MCF 10A (cell line): ENCODE measurements at regions not wholly inside any gene's neighbourhood (a gene's known extent, or its start where the extent isn't known, plus 50 kb on each side); places are given as distances from the start of the nearest gene placed in this dataset.

Experiments used
- BruUV-seq: library from RNA; stranded (reverse); fragments of 400-500 nt; replicated peaks from 2 replicates; lab custom pipeline; 2021; lab: Mats Ljungman, UMichigan
- CTCF ChIA-PET: fragments of 300-600 bp; sonication (Branson Sonifier 250); formaldehyde crosslinking; extraction: SDS; loops from one replicate; lab custom pipeline; 2021; ENCODE audit warnings: antibody characterized with exemption, inconsistent platforms; lab: Yijun Ruan, JAX
- POLR2A ChIA-PET: fragments of 300-600, 350-650 bp; sonication (Branson Sonifier 250); formaldehyde crosslinking; extraction: SDS; loops from one replicate; lab custom pipeline; 2020; ENCODE audit warnings: antibody characterized with exemption, inconsistent platforms; lab: Yijun Ruan, JAX
- DNase-seq: peaks from one replicate; pipeline ENCODE4 v3.0.0-alpha.2; 2018; ENCODE audit not compliant: unreplicated experiment
- H3K27ac Mint-ChIP-seq: one replicate; pipeline ENCODE4 v1.8.0; 2022; ENCODE audit warnings: mild to moderate bottlenecking, low read depth, mixed read lengths; ENCODE audit not compliant: unreplicated experiment
- H3K27me3 Mint-ChIP-seq: one replicate; pipeline ENCODE4 v1.8.0; 2022; ENCODE audit warnings: mixed read lengths; ENCODE audit not compliant: insufficient read depth, unreplicated experiment
- H3K36me3 Mint-ChIP-seq: one replicate; pipeline ENCODE4 v1.8.0; 2022; ENCODE audit warnings: mild to moderate bottlenecking, moderate library complexity, mixed read lengths; ENCODE audit not compliant: insufficient read depth, unreplicated experiment
- H3K4me1 Mint-ChIP-seq: one replicate; pipeline ENCODE4 v1.8.0; 2022; ENCODE audit warnings: mixed read lengths; ENCODE audit not compliant: insufficient read depth, unreplicated experiment
- H3K4me3 Mint-ChIP-seq: one replicate; pipeline ENCODE4 v1.8.0; 2022; ENCODE audit warnings: mild to moderate bottlenecking, moderate library complexity, mixed read lengths; ENCODE audit not compliant: unreplicated experiment
- H3K9me3 Mint-ChIP-seq: one replicate; pipeline ENCODE4 v1.8.0; 2022; ENCODE audit warnings: mixed read lengths; ENCODE audit not compliant: unreplicated experiment
- CTCF ChIP-seq: fragments of 200-600 bp; IDR thresholded peaks from one replicate; pipeline ENCODE4 v1.8.0; 2022; ENCODE audit warnings: antibody characterized with exemption, mild to moderate bottlenecking; ENCODE audit not compliant: unreplicated experiment
- intact Hi-C: fragments of 100-400 bp; cut with micrococcal nuclease; formaldehyde crosslinking; loops from 2 replicates; pipeline ENCODE4 v1.14.1; 2022

DNA sequence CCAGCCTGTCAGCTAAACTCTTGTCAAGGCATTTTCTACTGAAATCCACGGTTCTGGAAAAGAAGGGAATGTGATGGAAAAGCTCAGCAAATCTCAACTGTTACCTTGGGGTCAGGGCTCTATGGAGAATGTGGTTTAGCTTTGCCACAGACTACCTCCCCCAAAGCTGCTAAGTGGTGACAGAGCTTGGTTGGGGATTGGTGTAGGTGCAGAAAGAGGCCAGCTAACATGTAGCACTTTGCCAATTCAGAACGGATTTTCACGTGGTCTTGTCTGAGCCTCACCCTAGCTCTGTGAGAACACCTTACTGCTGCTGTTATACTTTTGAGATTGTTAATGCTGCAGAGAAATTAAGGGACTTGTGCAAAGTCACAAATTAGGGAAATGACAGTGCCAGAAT, 331.1 kb downstream of the RND3 start:
- H3K9me3 Mint-ChIP-seq: no peaks in the 10 kb centered on the region
- no peak overlapping the region for H3K4me3 Mint-ChIP-seq
- no peaks in the 10 kb centered on the region for H3K36me3 Mint-ChIP-seq
- ChIA-PET CTCF (interaction anchor here (0.8 kb wide), 1 partner anchor 48 kb away, joined by 4 read pairs; no protein-coding TSS in a partner anchor), POLR2A (no interaction called here)
- intact Hi-C loops: no loop called here
- BruUV-seq: no TSS peak
- DNase-seq: no peak
- H3K27ac Mint-ChIP-seq: no peak overlapping the region
- no peaks in the 10 kb centered on the region for H3K27me3 Mint-ChIP-seq
- no peak for TF ChIP-seq CTCF
- peaks cover 11% of the 10 kb centered on the region for H3K4me1 Mint-ChIP-seq

DNA sequence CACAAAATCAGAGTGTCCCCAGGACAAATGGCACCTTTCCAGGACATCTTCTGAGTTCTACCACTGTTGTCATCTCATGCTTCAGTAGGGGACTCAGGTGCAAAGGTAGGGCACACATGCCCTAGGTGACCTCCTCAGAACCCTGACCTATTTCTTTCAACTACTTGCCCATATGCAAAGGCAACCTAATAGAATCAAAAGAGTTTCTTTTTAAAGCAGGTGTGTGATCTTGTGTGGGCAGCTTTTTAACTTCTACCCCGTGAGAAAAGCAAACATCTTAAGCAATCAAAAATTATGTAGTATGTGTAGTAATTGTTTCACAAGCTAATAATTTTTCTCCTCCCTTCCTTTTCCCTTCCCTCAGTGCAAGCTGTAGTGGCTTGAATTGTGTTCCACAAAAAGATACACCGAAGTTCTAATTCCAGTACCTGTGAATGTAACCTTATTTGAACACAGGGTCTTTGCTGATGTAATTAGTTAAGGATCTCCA, 333.1 kb downstream of the RND3 start:
- H3K27ac Mint-ChIP-seq: peak overlapping the region; percentile 0
- POLR2A ChIA-PET: interaction anchor here (0.5 to 2.5 kb wide), 3 partner anchors 10 to 14 kb away, joined by 3 to 7 read pairs (median 3); no protein-coding TSS in a partner anchor

DNA sequence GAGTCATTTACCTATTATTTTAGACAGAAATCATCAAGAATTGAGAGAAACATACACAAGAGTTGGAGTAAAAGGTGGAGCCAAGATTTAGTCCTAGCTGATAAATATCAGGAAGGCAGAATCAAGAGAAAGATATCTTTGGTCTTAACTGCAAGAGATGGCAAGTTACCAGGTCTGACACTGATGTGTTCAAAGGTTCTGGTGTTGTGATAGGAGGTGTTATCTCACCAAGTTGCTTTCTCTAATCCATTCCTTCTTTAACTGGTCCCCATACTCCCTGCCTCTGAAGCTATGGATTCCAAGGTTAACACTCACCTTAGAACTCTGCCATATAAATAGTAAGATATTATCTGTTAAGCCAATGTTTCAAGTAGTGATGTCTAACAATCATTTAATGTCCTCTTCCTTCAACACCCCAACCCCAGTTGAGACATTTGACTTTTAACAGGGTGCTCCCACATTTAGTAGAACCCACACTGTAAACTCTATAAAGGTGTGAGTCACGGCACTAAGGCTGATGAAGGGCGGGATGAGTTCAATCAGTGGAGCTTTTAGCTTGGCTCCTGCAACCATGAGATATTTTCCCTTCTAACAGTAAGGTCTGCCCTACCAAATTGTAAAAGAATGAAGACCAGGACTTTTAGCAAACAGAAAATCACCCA, 333.7 kb downstream of the RND3 start:
- TF ChIP-seq CTCF: no peak
- DNase-seq: no peak
- ChIA-PET CTCF (no interaction called here), POLR2A (interaction anchor here (0.5 to 2.5 kb wide), 2 partner anchors 9 to 15 kb away, joined by 3 to 7 read pairs; no protein-coding TSS in a partner anchor)
- Mint-ChIP-seq H3K9me3 (no peaks in the 10 kb centered on the region), H3K36me3 (no peaks in the 10 kb centered on the region), H3K27ac (peak overlapping the region; percentile 0), H3K4me3 (no peak overlapping the region), H3K4me1 (peaks cover 11% of the 10 kb centered on the region), H3K27me3 (no peaks in the 10 kb centered on the region)
- no TSS peak for BruUV-seq
- intact Hi-C loops: no loop called here

More for the DNA sequence above, 333.1 kb downstream of the RND3 start:
- CTCF ChIA-PET: interaction anchor here (0.6 kb wide), 1 partner anchor 385 kb away, joined by 3 read pairs; no protein-coding TSS in a partner anchor
- Mint-ChIP-seq H3K27me3 (no peaks in the 10 kb centered on the region), H3K9me3 (no peaks in the 10 kb centered on the region), H3K4me1 (peaks cover 11% of the 10 kb centered on the region), H3K4me3 (no peak overlapping the region), H3K36me3 (no peaks in the 10 kb centered on the region)
- no TSS peak for BruUV-seq
- DNase-seq: no peak
- intact Hi-C loops: no loop called here
- no peak for TF ChIP-seq CTCF

- Mint-ChIP-seq H3K4me3 (no peak overlapping the region), H3K36me3 (no peaks in the 10 kb centered on the region), H3K9me3 (no peaks in the 10 kb centered on the region), H3K27ac (no peak overlapping the region), H3K4me1 (peaks cover 11% of the 10 kb centered on the region), H3K27me3 (no peaks in the 10 kb centered on the region)
- CTCF ChIA-PET: interaction anchor here (0.5 to 0.6 kb wide), 2 partner anchors 341 to 1128 kb away, joined by 3 to 6 read pairs; no protein-coding TSS in a partner anchor
- TF ChIP-seq CTCF: no peak
- no peak for DNase-seq
- POLR2A ChIA-PET: interaction anchor here (2.5 kb wide), 1 partner anchor 8 kb away, joined by 7 read pairs; no protein-coding TSS in a partner anchor
- intact Hi-C loops: no loop called here
- BruUV-seq: no TSS peak
Observed at GRCh38 chr2:150152230-150152629, 335.2 kb downstream of the RND3 start.
